B cell (primary cell): ENCODE measurements at regions not wholly inside any gene's neighbourhood (a gene's known extent, or its start where the extent isn't known, plus 50 kb on each side); places are given as distances from the start of the nearest gene placed in this dataset.

Source experiments
- ATAC-seq: fragments of 200-7000 bp; cut with Tn5 transposase; one replicate; pipeline ENCODE4 v1.10.0; 2021; ENCODE audit warnings: low read depth, mild to moderate bottlenecking, moderate number of reproducible peaks, moderate library complexity
- CTCF ChIA-PET: fragments of 350-600 bp; sonication (Branson Sonifier 250); formaldehyde crosslinking; loops from one replicate; lab custom pipeline; 2021; ENCODE audit warnings: antibody characterized with exemption, inconsistent platforms; lab: Charles Lee
- POLR2A ChIA-PET: fragments of 350-600 bp; sonication (Branson Sonifier 250); formaldehyde crosslinking; loops from one replicate; lab custom pipeline; 2021; ENCODE audit warnings: antibody characterized with exemption; lab: Charles Lee
- DNase-seq: peaks from one replicate; pipeline ENCODE4 v3.0.0; 2013
- H2AFZ ChIP-seq: 2 replicates; pipeline ENCODE4 v1.6.1; 2012; ENCODE audit warnings: mild to moderate bottlenecking, low read depth, low read length; ENCODE audit not compliant: insufficient read depth, poor library complexity, severe bottlenecking
- H3K27ac ChIP-seq, 2 donors: 1 replicate in 1 of 2; 2 replicates in 1 of 2; pipeline ENCODE4 v1.5.1; 2012 to 2013; ENCODE audit warnings: low read length in 2 of 2, mild to moderate bottlenecking in 2 of 2, moderate library complexity in 1 of 2
- H3K27me3 ChIP-seq, 4 experiments: fragments of 200-600 bp in 1 of 4; sonication (generic) in 1 of 4; replicated peaks in 1 of 4; 1 replicate in 2 of 4; 2 replicates in 2 of 4; pipeline versions ENCODE4 v1.6.1 to v1.7.0; 2013 to 2016; ENCODE audit warnings: low read length in 3 of 4, mild to moderate bottlenecking in 2 of 4, mixed read lengths in 1 of 4, moderate library complexity in 1 of 4; ENCODE audit not compliant: insufficient read depth in 4 of 4, control insufficient read depth in 3 of 4; ENCODE audit errors: control extremely low read depth in 1 of 4
- H3K36me3 ChIP-seq, 2 experiments: replicated peaks in 1 of 2; 1 replicate in 1 of 2; 2 replicates in 1 of 2; pipeline versions ENCODE4 v1.6.1 to v1.7.1; 2013; ENCODE audit warnings: low read length in 1 of 2; ENCODE audit not compliant: insufficient read depth in 2 of 2, control insufficient read depth in 1 of 2; ENCODE audit errors: control extremely low read depth in 1 of 2, extremely low read depth in 1 of 2
- H3K4me1 ChIP-seq, 2 donors: fragments of 200-600 bp in 1 of 2; sonication (generic) in 1 of 2; 1 replicate in 1 of 2; 2 replicates in 1 of 2; pipeline versions ENCODE4 v1.5.1 to v1.6.1; 2013 to 2017; ENCODE audit warnings: low read length in 2 of 2; ENCODE audit not compliant: control insufficient read depth in 2 of 2, insufficient read depth in 2 of 2
- H3K4me2 ChIP-seq: replicated peaks from 2 replicates; pipeline ENCODE3; 2012; ENCODE audit warnings: mild to moderate bottlenecking, low read depth, low read length; ENCODE audit not compliant: poor library complexity, severe bottlenecking
- H3K4me3 ChIP-seq, 5 experiments: fragments of 200-600 bp in 1 of 5; sonication (generic) in 1 of 5; 1 replicate in 3 of 5; 2 replicates in 2 of 5; pipeline versions ENCODE4 v1.5.1 to v1.7.0; 2011 to 2016; ENCODE audit warnings: low read length in 4 of 5, mild to moderate bottlenecking in 4 of 5, low read depth in 2 of 5, control low read depth in 1 of 5, moderate library complexity in 1 of 5; ENCODE audit not compliant: insufficient read depth in 1 of 5; ENCODE audit errors: control extremely low read depth in 1 of 5, extremely low read depth in 1 of 5
- H3K79me2 ChIP-seq: fragments of 200-600 bp; sonication (generic); one replicate; pipeline ENCODE4 v1.6.0; 2016; ENCODE audit warnings: low read length; ENCODE audit not compliant: control insufficient read depth, insufficient read depth
- H3K9ac ChIP-seq: fragments of 200-600 bp; sonication (generic); 2 replicates; pipeline ENCODE4 v1.6.1; 2017; ENCODE audit warnings: mild to moderate bottlenecking, low read length, moderate library complexity
- H3K9me3 ChIP-seq, 3 donors: one replicate each; pipeline versions ENCODE4 v1.6.1 to v1.7.1; 2013; ENCODE audit warnings: low read length in 2 of 3; ENCODE audit not compliant: control insufficient read depth in 2 of 3, insufficient read depth in 1 of 3; ENCODE audit errors: control extremely low read depth in 1 of 3
- H4K20me1 ChIP-seq: 2 replicates; pipeline ENCODE4 v1.6.0; 2012; ENCODE audit warnings: mild to moderate bottlenecking, low read length; ENCODE audit not compliant: insufficient read depth, control insufficient read depth, poor library complexity, severe bottlenecking
- H3K27ac Mint-ChIP-seq: one replicate; pipeline ENCODE4 v1.8.0; 2021; ENCODE audit warnings: mixed read lengths
- H3K27me3 Mint-ChIP-seq: one replicate; pipeline ENCODE4 v1.8.0; 2021; ENCODE audit warnings: mixed read lengths
- H3K4me1 Mint-ChIP-seq: one replicate; pipeline ENCODE4 v1.8.0; 2021; ENCODE audit warnings: mixed read lengths
- H3K4me3 Mint-ChIP-seq: one replicate; pipeline ENCODE4 v1.8.0; 2021; ENCODE audit warnings: mixed read lengths
- H3K9me3 Mint-ChIP-seq: one replicate; pipeline ENCODE4 v1.8.0; 2022; ENCODE audit warnings: mixed read lengths; ENCODE audit not compliant: insufficient read depth
- EZH2 ChIP-seq: IDR thresholded peaks from 2 replicates; pipeline ENCODE4 v1.6.1; 2012; ENCODE audit warnings: borderline replicate concordance, low read depth, mild to moderate bottlenecking, moderate library complexity, low read length; ENCODE audit not compliant: insufficient read depth, poor library complexity, severe bottlenecking
- WGBS: methylation state at CpG from one replicate; pipeline ENCODE4 v1.1.5; 2013; ENCODE audit warnings: missing lambda C conversion rate; ENCODE audit not compliant: insufficient coverage; 5-methylcytosine and 5-hydroxymethylcytosine counted together
- intact Hi-C: fragments of 100-400 bp; cut with micrococcal nuclease; formaldehyde crosslinking; loops from one replicate; pipeline ENCODE4 v1.10.0; 2022
- TF ChIP-seq, protein P1 (sequence below): fragments of 200-600 bp; IDR thresholded peaks from one replicate; pipeline ENCODE4 v1.8.0; 2022; ENCODE audit warnings: antibody characterized with exemption, mild to moderate bottlenecking

DNA sequence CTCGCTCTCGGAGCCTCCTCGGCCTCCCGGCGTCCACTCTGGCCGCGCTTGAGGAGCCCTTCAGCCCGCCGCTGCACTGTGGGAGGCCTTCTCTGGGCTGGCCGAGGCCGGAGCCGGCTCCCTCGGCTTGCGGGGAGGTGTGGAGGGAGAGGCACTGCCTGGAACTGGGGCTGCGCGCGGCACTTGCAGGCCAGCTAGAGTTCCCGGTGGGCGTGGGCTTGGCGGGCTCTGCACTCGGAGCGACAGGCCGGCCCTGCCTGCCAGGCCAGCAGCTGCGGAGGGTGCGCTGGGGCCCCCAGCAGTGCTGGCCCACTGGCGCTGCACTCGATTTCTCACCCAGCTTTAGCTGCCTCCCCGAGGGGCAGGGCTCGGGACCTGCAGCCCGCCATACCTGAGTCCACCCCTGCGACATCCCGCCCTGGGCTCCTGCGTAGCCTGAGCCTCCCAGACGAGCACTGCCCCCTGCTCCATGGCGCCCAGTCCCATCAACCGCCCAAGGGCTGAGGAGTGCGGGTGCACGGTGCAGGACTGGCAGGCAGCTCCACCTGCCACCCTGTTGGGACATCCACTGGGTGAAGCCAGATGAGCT is 765.0 kb downstream of the IGSF11 start:
- peaks cover 7% of the 10 kb centered on the region for H3K9me3 Mint-ChIP-seq
- H3K9ac ChIP-seq, result no peak overlapping the region
- H3K4me3 Mint-ChIP-seq, result no peak overlapping the region
- ATAC-seq (no peak), DNase-seq (no peak)
- peaks cover 0 to 7% (median 2%) of the 10 kb centered on the region in 3 donors for H3K9me3 ChIP-seq
- H3K4me1 ChIP-seq, result no peaks in the 10 kb centered on the region
- H3K79me2 ChIP-seq, result no peaks in the 10 kb centered on the region
- WGBS, result 98% methylated on average over 38 of the region's 38 CpGs
- no peaks in the 10 kb centered on the region for H3K27me3 ChIP-seq
- H4K20me1 ChIP-seq, result no peaks in the 10 kb centered on the region
- H3K4me3 ChIP-seq, result no peak overlapping the region
- no peaks in the 10 kb centered on the region for H3K27me3 Mint-ChIP-seq
- POLR2A ChIA-PET, result no interaction called here
- H3K4me1 Mint-ChIP-seq, result no peaks in the 10 kb centered on the region
- no peak overlapping the region for H2AFZ ChIP-seq
- intact Hi-C loops, result no loop called here
- TF ChIP-seq EZH2, result no peak
- TF ChIP-seq, protein P1, sequence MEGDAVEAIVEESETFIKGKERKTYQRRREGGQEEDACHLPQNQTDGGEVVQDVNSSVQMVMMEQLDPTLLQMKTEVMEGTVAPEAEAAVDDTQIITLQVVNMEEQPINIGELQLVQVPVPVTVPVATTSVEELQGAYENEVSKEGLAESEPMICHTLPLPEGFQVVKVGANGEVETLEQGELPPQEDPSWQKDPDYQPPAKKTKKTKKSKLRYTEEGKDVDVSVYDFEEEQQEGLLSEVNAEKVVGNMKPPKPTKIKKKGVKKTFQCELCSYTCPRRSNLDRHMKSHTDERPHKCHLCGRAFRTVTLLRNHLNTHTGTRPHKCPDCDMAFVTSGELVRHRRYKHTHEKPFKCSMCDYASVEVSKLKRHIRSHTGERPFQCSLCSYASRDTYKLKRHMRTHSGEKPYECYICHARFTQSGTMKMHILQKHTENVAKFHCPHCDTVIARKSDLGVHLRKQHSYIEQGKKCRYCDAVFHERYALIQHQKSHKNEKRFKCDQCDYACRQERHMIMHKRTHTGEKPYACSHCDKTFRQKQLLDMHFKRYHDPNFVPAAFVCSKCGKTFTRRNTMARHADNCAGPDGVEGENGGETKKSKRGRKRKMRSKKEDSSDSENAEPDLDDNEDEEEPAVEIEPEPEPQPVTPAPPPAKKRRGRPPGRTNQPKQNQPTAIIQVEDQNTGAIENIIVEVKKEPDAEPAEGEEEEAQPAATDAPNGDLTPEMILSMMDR, result no peak
- CTCF ChIA-PET, result no interaction called here
- H3K4me2 ChIP-seq, result no peak overlapping the region
- no peak overlapping the region for H3K27ac Mint-ChIP-seq
- H3K27ac ChIP-seq, result no peak overlapping the region
- no peaks in the 10 kb centered on the region for H3K36me3 ChIP-seq

DNA sequence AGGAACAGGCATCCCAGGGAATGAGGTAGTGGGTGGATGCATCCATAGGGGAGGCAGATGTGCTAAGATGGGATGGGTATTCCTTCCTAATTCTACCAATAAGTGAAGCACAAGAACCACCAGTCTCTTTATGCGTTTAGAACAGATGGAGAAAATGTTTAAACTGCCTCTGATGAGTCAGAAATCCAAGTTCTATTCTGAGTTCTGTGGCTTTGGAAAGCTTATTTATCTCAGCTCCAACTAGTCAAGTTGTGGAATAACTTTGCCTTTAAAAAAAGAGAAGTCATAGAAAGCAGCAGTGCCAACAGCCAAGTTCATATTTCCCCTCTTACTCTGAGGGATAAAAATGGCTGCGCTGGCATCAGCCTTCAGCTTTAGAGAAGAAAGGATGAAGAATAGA is 761.7 kb downstream of the IGSF11 start:
- TF ChIP-seq, protein P1, result no peak
- no peak for TF ChIP-seq EZH2
- Mint-ChIP-seq H3K9me3 (peaks cover 4% of the 10 kb centered on the region), H3K4me1 (no peaks in the 10 kb centered on the region), H3K27ac (no peak overlapping the region), H3K4me3 (no peak overlapping the region), H3K27me3 (no peaks in the 10 kb centered on the region)
- Histone ChIP-seq H3K79me2 (no peaks in the 10 kb centered on the region), H3K27ac (no peak overlapping the region), H4K20me1 (no peaks in the 10 kb centered on the region), H3K27me3 (no peaks in the 10 kb centered on the region), H2AFZ (no peak overlapping the region), H3K9me3 (peaks cover 0 to 7% (median 0%) of the 10 kb centered on the region in 3 donors), H3K4me3 (no peak overlapping the region), H3K4me2 (no peak overlapping the region), H3K9ac (no peak overlapping the region), H3K36me3 (no peaks in the 10 kb centered on the region), H3K4me1 (no peaks in the 10 kb centered on the region)
- no CpG with 5 or more reads among the region's 2 CpGs for WGBS
- ChIA-PET POLR2A (no interaction called here), CTCF (no interaction called here)
- intact Hi-C loops, result no loop called here
- no peak for DNase-seq
- ATAC-seq, result no peak
